ENCODE measurements at regions not wholly inside any gene's neighbourhood (a gene's known extent, or its start where the extent isn't known, plus 50 kb on each side); places are given as distances from the start of the nearest gene placed in this dataset.
A peak's percentile ranks its signal among the peaks of the same experiment; 100 is the strongest.
"Not testable (repeated sequence)": the region's sequence is repeated elsewhere in the genome, so short reads cannot be mapped to it uniquely, and the experiment has no call there.

- H3K36me3 Mint-ChIP-seq (ENCODE audit: low read depth); DNase-seq; POLR2A ChIA-PET; CTCF ChIA-PET; H3K4me1 Mint-ChIP-seq; H3K4me3 Mint-ChIP-seq; H3K27ac Mint-ChIP-seq: not testable (repeated sequence)
- peaks cover 17% of the 10 kb centered on the region for H3K27me3 Mint-ChIP-seq
- peaks cover 11% of the 10 kb centered on the region for H3K9me3 Mint-ChIP-seq
These were observed 97.5 kb upstream of the C14orf180 start for GRCh38 chr14:104482017-104482416.

DNA sequence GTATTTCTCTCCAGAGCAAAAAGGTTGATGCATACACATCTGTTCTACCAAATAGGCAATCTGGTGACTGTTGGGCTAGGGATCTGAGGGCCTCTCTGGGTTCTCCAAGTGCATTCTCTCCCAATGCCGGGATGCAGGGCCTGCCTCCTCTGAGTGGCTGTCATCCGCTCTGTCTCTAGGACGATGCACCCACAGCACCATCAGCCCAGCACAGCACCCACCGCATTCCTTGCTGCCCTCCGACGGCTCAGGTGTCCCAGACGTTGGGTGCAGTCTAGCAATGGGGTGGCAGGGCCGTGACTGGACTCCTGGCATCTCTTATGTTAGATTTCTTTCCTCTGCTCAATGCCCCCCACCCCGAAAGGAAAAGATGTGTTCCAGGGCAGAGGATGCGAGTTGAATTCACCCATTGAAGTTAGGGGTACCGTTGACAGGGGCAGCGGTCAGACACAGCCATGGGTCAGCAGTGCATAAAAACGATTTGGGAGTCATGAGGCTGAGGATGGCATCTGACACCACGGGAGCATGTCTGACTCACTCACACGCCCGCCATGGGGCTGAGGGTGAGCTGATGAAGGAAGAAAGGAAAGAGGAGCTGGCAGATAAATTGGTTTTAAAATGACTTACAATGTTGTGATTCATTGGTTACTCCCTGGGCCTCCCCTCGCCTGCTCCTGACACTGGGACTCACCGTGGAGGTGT lies 93.2 kb upstream of the C14orf180 start:
- Mint-ChIP-seq H3K4me1 (no peaks in the 10 kb centered on the region), H3K4me3 (no peak overlapping the region), H3K36me3 (ENCODE audit: low read depth) (no peaks in the 10 kb centered on the region), H3K9me3 (peaks cover 8% of the 10 kb centered on the region), H3K27me3 (peaks cover 21% of the 10 kb centered on the region), H3K27ac (no peak overlapping the region)
- CTCF ChIA-PET: no interaction called here
- POLR2A ChIA-PET: no interaction called here
- no peak for DNase-seq

- Mint-ChIP-seq H3K4me3 (no peak overlapping the region), H3K9me3 (no peaks in the 10 kb centered on the region), H3K27me3 (peaks cover 17% of the 10 kb centered on the region), H3K4me1 (peaks cover 1% of the 10 kb centered on the region), H3K36me3 (ENCODE audit: low read depth) (no peaks in the 10 kb centered on the region), H3K27ac (no peak overlapping the region)
- ChIA-PET POLR2A (no interaction called here), CTCF (interaction anchor here (0.7 kb wide), 1 partner anchor 438 kb away, joined by 3 read pairs; no protein-coding TSS in a partner anchor)
- peak; percentile 11 for DNase-seq
These were observed 85.1 kb upstream of the C14orf180 start for GRCh38 chr14:104494483-104494882.

- ChIA-PET CTCF (no interaction called here), POLR2A (no interaction called here)
- Mint-ChIP-seq H3K4me3 (no peak overlapping the region), H3K9me3 (no peaks in the 10 kb centered on the region), H3K27ac (no peak overlapping the region), H3K36me3 (ENCODE audit: low read depth) (no peaks in the 10 kb centered on the region), H3K4me1 (peaks cover 1% of the 10 kb centered on the region), H3K27me3 (peaks cover 14% of the 10 kb centered on the region)
- DNase-seq: no peak
These were observed 83.5 kb upstream of the C14orf180 start for GRCh38 chr14:104496095-104496494.

- Mint-ChIP-seq H3K9me3 (no peaks in the 10 kb centered on the region), H3K27ac (no peak overlapping the region), H3K27me3 (peaks cover 1% of the 10 kb centered on the region), H3K4me1 (no peaks in the 10 kb centered on the region), H3K4me3 (no peak overlapping the region), H3K36me3 (ENCODE audit: low read depth) (no peaks in the 10 kb centered on the region)
- peak; percentile 12 for DNase-seq
- ChIA-PET POLR2A (no interaction called here), CTCF (no interaction called here)
These were observed 79.5 kb upstream of the C14orf180 start for GRCh38 chr14:104499784-104500760.

DNA sequence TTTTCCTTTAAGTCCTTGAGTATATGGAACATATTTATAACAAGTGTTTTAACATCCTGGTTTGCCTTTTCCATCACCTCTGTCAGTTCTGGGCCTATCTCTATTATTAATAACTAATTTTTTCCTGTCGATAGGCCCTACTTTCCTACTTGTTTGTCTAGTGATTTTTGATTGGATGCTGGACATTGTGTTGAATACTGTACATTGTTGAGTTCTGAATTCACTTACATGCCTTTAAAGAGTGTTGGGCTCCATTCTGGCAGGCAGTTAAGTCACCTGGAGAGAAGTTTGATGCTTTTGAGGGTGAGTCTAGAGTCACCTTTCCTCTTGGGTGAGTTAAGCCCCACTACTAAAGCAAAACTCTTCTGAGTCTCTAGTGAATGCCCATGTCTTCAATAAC lies 77.5 kb upstream of the C14orf180 start:
- H3K27ac Mint-ChIP-seq: no peak overlapping the region
- no peaks in the 10 kb centered on the region for H3K4me1 Mint-ChIP-seq
- ChIA-PET POLR2A (no interaction called here), CTCF (no interaction called here)
- H3K9me3 Mint-ChIP-seq: no peaks in the 10 kb centered on the region
- no peak for DNase-seq
- no peaks in the 10 kb centered on the region for H3K27me3 Mint-ChIP-seq
- no peaks in the 10 kb centered on the region for H3K36me3 Mint-ChIP-seq (ENCODE audit: low read depth)
- no peak overlapping the region for H3K4me3 Mint-ChIP-seq

DNA sequence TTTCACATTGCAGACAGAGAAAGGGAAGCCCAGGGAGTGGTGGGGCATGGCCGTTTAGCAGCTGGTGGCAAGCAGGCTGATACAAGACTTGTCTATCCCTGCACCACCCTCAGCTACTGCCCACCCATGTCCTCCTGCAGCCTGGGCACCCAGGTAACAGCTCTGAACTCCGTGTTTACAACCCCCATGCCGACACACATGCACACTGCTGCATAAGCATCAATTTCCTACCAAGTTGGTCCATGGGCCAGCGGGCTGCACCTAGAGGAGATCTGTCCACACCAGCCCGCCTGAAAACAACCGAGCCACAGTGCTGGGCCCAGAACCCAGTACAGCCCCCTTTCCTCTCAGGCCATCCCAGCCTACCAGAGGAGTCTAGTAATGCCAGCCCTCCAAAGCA lies 75.9 kb upstream of the C14orf180 start:
- ChIA-PET POLR2A (no interaction called here), CTCF (no interaction called here)
- Mint-ChIP-seq H3K9me3 (no peaks in the 10 kb centered on the region), H3K36me3 (ENCODE audit: low read depth) (no peaks in the 10 kb centered on the region), H3K4me3 (no peak overlapping the region), H3K4me1 (no peaks in the 10 kb centered on the region), H3K27me3 (no peaks in the 10 kb centered on the region), H3K27ac (no peak overlapping the region)
- peak; percentile 7 for DNase-seq

DNA sequence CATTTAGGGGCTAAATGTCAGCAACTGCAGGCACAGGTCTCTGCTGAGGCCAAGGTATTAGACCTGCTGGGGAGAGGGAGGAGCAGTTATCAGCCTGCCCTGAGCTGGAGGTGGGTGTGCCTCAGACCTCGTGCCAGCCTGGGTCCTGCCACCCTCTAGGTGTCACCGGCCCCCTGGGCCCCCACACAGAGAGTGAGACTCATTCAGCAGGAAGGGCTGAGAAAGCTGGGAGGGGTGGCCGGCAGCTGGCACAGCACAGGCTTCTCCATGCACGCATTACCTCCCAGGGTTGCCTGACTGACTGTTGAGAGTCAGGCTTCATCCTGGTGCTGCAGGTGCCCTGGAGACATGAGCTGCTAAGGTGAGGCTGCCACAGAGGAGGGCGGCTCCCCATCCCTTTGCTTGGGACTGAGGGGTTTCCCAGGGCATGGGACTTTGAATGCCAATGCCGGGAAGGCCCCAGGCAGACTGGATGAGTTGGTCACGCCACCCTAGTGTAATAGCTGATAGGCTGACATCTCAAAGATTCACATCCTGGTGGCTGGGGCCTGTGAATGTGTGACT lies 75.3 kb upstream of the C14orf180 start:
- ChIA-PET POLR2A (no interaction called here), CTCF (no interaction called here)
- Mint-ChIP-seq H3K36me3 (ENCODE audit: low read depth) (no peaks in the 10 kb centered on the region), H3K4me1 (no peaks in the 10 kb centered on the region), H3K4me3 (no peak overlapping the region), H3K27ac (no peak overlapping the region), H3K9me3 (no peaks in the 10 kb centered on the region), H3K27me3 (no peaks in the 10 kb centered on the region)
- DNase-seq: peak; percentile 13

DNA sequence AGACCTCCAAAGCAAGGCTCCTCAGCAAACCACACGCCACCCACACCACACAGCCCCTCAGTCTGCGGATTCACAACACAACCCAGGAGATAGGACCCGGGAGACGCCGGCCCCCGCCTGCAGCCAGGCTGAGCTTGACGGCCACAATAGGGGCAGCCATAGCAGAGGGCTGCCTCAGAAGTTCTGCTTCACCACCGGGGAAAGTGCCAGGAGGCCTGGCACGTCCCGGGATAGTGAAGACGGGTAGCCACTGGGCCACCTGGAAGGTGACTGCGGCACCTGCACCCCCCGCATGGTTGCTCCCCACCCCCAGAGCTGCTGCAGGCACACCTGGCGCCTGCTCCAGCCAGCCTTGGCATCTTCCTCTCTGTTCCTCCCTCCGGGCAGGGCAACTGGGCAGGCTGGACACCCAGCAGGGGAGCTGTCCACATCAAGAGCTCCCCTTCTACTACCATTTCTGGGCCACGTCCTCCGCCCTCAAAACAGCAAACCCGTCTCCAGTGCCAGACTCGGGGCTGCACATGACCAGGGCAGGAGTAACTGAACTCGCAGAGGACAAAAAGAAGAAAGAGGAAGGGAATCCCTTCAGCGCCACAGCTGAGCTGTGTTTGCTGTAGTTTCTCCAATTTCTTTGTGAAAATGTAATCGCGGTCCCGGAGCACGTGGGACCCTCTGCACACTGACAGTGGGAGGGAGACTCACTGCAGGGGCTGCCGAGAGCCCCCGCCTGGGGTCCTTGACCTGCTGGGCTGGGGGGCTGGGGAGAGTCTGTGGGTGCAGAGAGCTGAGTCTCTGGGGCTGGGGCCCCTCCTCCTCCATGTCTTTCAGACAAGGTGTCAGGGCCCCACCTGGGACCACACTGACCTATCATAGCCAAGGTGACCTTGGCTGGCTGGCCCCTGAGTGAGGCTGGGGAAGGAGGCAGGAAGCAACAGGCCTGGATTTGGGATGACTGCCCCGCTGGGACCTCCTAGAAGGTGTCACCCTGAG lies 74.2 kb upstream of the C14orf180 start:
- CTCF ChIA-PET: no interaction called here
- Mint-ChIP-seq H3K4me3 (no peak overlapping the region), H3K36me3 (ENCODE audit: low read depth) (no peaks in the 10 kb centered on the region), H3K27ac (no peak overlapping the region), H3K9me3 (no peaks in the 10 kb centered on the region), H3K27me3 (no peaks in the 10 kb centered on the region), H3K4me1 (no peaks in the 10 kb centered on the region)
- DNase-seq: peak; percentile 11
- POLR2A ChIA-PET: no interaction called here

DNA sequence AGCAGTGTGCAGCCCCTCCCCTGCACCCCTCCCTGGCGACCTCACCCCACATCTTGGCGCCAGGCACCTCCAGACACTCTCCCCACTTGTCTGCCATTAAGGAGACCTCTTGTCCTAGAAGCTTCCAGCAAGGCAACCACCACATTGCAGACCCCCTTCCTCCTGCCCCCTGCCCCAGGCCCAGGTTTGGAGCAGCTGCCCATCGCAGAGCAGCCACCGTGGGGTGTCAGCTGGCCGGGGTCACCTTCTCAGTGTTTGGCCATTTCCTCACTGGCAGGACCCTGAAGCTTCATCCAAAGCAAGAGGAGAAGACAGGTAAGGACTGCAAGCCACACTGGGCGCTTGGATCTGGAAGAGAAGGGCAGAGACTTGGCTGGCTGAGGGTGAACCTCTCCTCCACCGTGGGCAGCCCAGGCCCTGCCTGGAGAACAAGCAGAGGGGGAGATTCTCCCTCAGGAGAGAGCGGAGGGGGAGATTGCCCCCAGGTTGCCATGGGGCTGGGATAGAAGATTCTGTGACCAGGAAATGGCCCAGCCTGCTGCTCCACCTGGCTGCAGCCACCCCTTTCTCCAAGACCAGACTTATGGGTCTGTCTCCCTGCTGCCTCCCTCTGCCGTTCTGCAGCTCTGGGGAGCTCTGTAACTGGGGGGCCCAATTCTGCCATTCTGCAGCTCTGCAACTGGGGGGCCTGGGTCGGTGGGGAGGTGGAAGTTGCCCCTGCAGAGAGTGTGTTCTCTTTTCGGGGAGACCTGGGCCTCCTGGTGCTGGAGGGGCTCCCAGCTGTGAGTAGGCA lies 72.9 kb upstream of the C14orf180 start:
- no peak for DNase-seq
- Mint-ChIP-seq H3K9me3 (no peaks in the 10 kb centered on the region), H3K36me3 (ENCODE audit: low read depth) (no peaks in the 10 kb centered on the region), H3K4me3 (no peak overlapping the region), H3K27me3 (no peaks in the 10 kb centered on the region), H3K27ac (no peak overlapping the region), H3K4me1 (no peaks in the 10 kb centered on the region)
- POLR2A ChIA-PET: no interaction called here
- CTCF ChIA-PET: no interaction called here

GRCh38 chr14:104507443-104507842 lies 72.1 kb upstream of the C14orf180 start:
- ChIA-PET CTCF (no interaction called here), POLR2A (no interaction called here)
- Mint-ChIP-seq H3K9me3 (no peaks in the 10 kb centered on the region), H3K36me3 (ENCODE audit: low read depth) (no peaks in the 10 kb centered on the region), H3K27me3 (no peaks in the 10 kb centered on the region), H3K4me1 (no peaks in the 10 kb centered on the region), H3K27ac (no peak overlapping the region), H3K4me3 (no peak overlapping the region)
- no peak for DNase-seq

DNA sequence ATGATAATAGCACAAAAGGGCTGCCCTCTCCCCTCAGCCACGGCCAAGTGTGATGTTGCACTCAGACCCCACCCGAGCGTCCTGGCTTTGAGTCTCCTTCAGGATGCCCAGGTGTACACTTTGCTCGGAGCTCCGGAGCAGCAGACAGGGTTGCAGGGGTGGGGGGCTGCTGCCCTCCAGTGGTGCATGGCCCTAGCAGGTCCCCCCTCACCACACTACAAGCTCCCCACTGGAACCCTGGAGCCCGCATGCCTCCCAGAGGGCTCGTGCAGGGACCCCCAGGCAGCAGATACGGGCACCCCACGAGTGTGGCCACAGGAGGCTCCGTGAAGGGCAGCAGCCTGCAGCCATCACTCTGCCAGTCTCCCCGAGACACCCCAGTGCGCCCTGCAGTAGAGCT lies 69.9 kb upstream of the C14orf180 start:
- no peaks in the 10 kb centered on the region for H3K9me3 Mint-ChIP-seq
- no peak overlapping the region for H3K4me3 Mint-ChIP-seq
- ChIA-PET POLR2A (no interaction called here), CTCF (no interaction called here)
- H3K27ac Mint-ChIP-seq: no peak overlapping the region
- H3K36me3 Mint-ChIP-seq (ENCODE audit: low read depth): no peaks in the 10 kb centered on the region
- H3K4me1 Mint-ChIP-seq: no peaks in the 10 kb centered on the region
- H3K27me3 Mint-ChIP-seq: no peaks in the 10 kb centered on the region
- DNase-seq: no peak

Measured in activated CD4-positive, alpha-beta memory T cell treated with anti-CD3 and anti-CD28 coated beads, Interleukin-2, amount 10 ng/mL, durations not matched to agents 7 days and 5 days (primary cell).